Muscle layer of colon (tissue), 2 donors: ENCODE measurements at regions not wholly inside any gene's neighbourhood (a gene's known extent, or its start where the extent isn't known, plus 50 kb on each side); places are given as distances from the start of the nearest gene placed in this dataset.

Experiments
- H3K27ac ChIP-seq: one replicate; pipeline ENCODE4 v1.7.0; 2013; ENCODE audit warnings: low read depth, mild to moderate bottlenecking, low read length, moderate library complexity
- H3K27me3 ChIP-seq, 2 donors: one replicate each; pipeline ENCODE4 v1.7.0; 2013; ENCODE audit warnings: low read length in 2 of 2, mild to moderate bottlenecking in 2 of 2; ENCODE audit not compliant: insufficient read depth in 2 of 2, control insufficient read depth in 1 of 2
- H3K36me3 ChIP-seq: one replicate; pipeline ENCODE4 v1.7.0; 2013; ENCODE audit warnings: mild to moderate bottlenecking, low read length; ENCODE audit not compliant: insufficient read depth
- H3K4me1 ChIP-seq: one replicate; pipeline ENCODE4 v1.7.0; 2013; ENCODE audit warnings: mild to moderate bottlenecking, low read length; ENCODE audit not compliant: insufficient read depth
- H3K4me3 ChIP-seq, 2 donors: one replicate each; pipeline ENCODE4 v1.7.0; 2013; ENCODE audit warnings: low read length in 2 of 2, low read depth in 1 of 2, mild to moderate bottlenecking in 1 of 2, moderate library complexity in 1 of 2
- H3K9ac ChIP-seq: one replicate; pipeline ENCODE4 v1.7.0; 2013; ENCODE audit warnings: low read length
- H3K9me3 ChIP-seq: one replicate; pipeline ENCODE4 v1.7.0; 2013; ENCODE audit warnings: mild to moderate bottlenecking, low read length
- donor health status: abdominal sarcoma.
- donor health status: Adenocarcinoma of cecum.

DNA sequence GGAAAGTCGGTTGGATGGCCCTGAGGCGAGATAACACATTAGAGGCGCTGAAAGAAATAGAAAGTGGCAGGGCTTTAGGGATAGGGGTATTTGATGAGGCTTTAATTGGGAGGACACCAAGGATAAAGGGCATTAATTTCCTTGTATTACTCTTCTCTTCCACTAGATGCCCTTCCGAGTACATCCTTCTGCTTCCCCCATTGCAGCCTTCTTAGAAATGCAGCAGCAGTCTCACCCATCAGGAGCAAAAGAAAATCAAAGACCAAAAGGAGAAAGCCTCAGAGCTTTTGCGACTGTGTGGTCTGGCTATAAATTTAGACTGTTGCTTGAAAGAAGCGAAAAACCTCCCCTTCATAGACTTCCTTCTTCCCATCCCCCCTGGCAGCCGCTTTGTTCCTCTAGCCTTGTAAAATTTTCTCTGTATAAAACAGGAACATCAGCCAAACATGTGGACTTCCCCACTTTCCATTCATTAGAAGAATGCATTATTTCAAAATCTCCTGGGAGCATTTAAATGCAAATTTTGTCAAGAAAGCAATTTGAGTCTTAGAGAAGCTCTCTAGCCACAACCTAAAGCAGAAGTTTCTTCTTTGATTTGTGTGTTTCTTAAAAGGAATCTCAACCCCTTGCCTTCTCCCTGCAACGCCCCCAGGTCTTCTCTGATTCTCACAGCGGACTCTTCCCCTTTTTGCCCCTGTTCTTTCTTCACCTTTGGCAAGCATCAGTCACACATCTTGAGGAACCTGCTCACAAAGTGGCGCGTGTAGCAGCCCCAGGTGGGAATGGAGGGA, 76.6 kb downstream of the NDUFS5 start:
- H3K9me3 ChIP-seq: no peaks in the 10 kb centered on the region
- H3K27me3 ChIP-seq: no peaks in the 10 kb centered on the region
- no peak overlapping the region for H3K9ac ChIP-seq
- H3K36me3 ChIP-seq: no peaks in the 10 kb centered on the region
- H3K4me3 ChIP-seq: no peak overlapping the region
- H3K4me1 ChIP-seq: peaks cover 31% of the 10 kb centered on the region
- peak overlapping the region; percentile 27 for H3K27ac ChIP-seq

GRCh38 chr1:39103328-39104157, 77.4 kb downstream of the NDUFS5 start:
- Histone ChIP-seq H3K36me3 (no peaks in the 10 kb centered on the region), H3K27ac (peak overlapping the region; percentile 75), H3K9me3 (no peaks in the 10 kb centered on the region), H3K4me1 (peaks cover 36% of the 10 kb centered on the region), H3K9ac (peak overlapping the region; percentile 66), H3K27me3 (no peaks in the 10 kb centered on the region), H3K4me3 (no peak overlapping the region)

- peaks cover 42% of the 10 kb centered on the region for H3K4me1 ChIP-seq
- no peaks in the 10 kb centered on the region for H3K36me3 ChIP-seq
- H3K9ac ChIP-seq: peak overlapping the region; percentile 66
- peak overlapping the region; percentile 48 to 62 for H3K4me3 ChIP-seq
- H3K9me3 ChIP-seq: no peaks in the 10 kb centered on the region
- no peaks in the 10 kb centered on the region for H3K27me3 ChIP-seq
- peak overlapping the region; percentile 75 for H3K27ac ChIP-seq
These were observed 78.3 kb downstream of the NDUFS5 start for GRCh38 chr1:39104158-39105060.

GRCh38 chr1:39105061-39105840, 79.1 kb downstream of the NDUFS5 start:
- Histone ChIP-seq H3K9ac (peak overlapping the region; percentile 86), H3K36me3 (no peaks in the 10 kb centered on the region), H3K27me3 (no peaks in the 10 kb centered on the region), H3K4me1 (peaks cover 50% of the 10 kb centered on the region), H3K27ac (peak overlapping the region; percentile 99), H3K9me3 (no peaks in the 10 kb centered on the region), H3K4me3 (peak overlapping the region; percentile 79 to 89)

DNA sequence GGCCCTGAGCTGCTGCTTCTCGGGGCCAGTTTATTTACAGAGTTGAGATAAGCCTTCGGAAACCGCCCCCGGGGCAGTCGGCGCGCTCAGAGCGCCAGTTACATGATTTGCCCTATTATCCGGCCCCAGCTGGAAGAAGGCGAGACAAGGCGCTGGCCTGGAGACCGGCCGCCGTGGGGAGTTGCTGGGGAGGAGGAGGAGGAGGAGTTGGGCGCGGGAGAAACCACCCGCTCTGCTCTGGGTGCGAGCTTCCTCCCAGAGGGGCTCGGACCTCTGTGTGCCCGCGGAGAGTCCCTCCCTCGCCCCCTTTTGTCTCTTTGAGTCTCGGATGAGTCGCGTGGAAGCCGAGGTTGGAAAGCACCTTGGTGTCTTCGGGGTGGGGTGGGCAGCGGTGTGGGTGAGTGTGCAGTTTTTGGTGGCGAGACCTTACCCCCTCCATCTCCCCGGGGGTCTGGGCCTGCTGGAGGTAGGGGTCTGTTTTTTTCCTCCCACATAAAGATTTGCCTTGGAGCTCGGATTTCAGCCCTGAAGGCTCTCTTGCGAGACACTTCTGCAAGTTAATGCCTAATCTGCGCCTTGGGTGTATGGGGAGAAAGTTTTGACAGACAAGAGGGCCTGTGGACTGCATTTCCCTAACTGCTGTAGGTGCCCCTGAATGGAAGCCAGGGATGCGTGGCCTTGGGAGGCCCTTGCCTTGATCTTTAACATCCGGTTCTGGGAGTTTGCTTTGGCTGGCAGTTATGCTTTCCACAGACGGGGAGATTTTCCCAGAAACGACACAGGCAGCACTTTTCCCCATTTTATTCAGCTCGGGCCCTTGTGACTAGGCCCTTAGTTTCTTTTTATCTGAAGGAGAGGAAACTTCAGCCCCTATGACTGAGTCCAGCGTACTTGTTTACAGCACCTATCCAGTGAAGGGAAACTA, 80.0 kb downstream of the NDUFS5 start:
- Histone ChIP-seq H3K27ac (peak overlapping the region; percentile 99), H3K27me3 (no peaks in the 10 kb centered on the region), H3K4me1 (peaks cover 58% of the 10 kb centered on the region), H3K9ac (peak overlapping the region; percentile 86), H3K4me3 (peak overlapping the region; percentile 79 to 89), H3K36me3 (no peaks in the 10 kb centered on the region), H3K9me3 (no peaks in the 10 kb centered on the region)

GRCh38 chr1:39106801-39107327, 80.7 kb downstream of the NDUFS5 start:
- peak overlapping the region; percentile 86 for H3K9ac ChIP-seq
- peak overlapping the region; percentile 99 for H3K27ac ChIP-seq
- no peaks in the 10 kb centered on the region for H3K36me3 ChIP-seq
- peaks cover 58% of the 10 kb centered on the region for H3K4me1 ChIP-seq
- no peaks in the 10 kb centered on the region for H3K9me3 ChIP-seq
- peak overlapping the region; percentile 79 to 89 for H3K4me3 ChIP-seq
- no peaks in the 10 kb centered on the region for H3K27me3 ChIP-seq

DNA sequence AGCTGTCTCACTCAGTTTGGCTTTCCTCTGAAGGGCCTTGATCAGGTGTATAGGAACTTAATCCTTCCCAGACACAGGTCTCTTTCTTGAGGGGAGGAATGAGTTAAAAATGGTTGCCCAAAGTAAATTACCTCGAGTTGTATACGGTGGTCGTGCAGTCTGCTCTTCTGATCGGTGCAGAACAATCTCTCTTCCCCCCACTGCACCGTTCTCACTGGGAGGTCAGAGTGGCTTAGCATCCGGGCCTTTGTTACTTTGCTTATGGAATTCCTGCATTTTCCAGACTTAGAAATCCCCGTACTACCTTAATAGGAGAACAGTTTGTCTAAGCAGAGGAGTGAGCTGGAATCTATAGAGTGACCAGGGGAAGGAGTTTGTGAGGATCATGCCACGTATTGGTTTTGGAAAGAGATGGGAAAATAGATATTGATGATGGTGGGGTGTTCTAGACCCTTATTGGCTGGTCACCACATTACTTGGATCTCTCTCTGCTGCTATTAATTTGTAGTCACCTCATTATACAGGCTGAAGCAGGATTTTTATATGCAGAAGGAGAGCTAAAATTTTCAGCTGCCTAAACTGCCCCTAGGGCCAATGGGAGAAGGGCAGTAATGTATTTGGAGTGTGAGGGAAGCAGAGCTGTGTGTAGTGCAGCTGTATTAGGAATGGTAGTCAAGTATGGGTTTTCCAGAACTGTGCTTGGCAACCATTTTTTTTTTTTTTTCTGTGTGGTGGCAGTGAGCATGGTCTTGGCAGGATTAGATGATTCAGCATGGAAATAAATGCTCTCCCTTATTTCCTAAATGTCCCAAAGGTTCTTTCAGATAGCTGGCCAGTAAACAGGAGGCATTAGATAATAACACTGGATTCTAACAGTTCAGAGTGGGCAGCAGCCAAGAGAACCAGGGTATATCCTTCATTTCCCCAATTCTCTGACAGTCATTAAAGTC, 81.5 kb downstream of the NDUFS5 start:
- Histone ChIP-seq H3K4me1 (peaks cover 61% of the 10 kb centered on the region), H3K27ac (peak overlapping the region; percentile 99), H3K4me3 (peak overlapping the region; percentile 79 to 89)

GRCh38 chr1:39109644-39110043, 83.5 kb downstream of the NDUFS5 start:
- Histone ChIP-seq H3K27ac (no peak overlapping the region), H3K4me1 (peaks cover 59% of the 10 kb centered on the region)

More for the DNA sequence above, 81.5 kb downstream of the NDUFS5 start:
- no peaks in the 10 kb centered on the region for H3K27me3 ChIP-seq
- no peaks in the 10 kb centered on the region for H3K36me3 ChIP-seq
- no peaks in the 10 kb centered on the region for H3K9me3 ChIP-seq
- H3K9ac ChIP-seq: peak overlapping the region; percentile 86

GRCh38 chr1:39110325-39110851, 84.2 kb downstream of the NDUFS5 start:
- no peak overlapping the region for H3K9ac ChIP-seq
- no peaks in the 10 kb centered on the region for H3K27me3 ChIP-seq
- H3K9me3 ChIP-seq: no peaks in the 10 kb centered on the region
- peaks cover 66% of the 10 kb centered on the region for H3K4me1 ChIP-seq
- no peaks in the 10 kb centered on the region for H3K36me3 ChIP-seq
- H3K27ac ChIP-seq: peak overlapping the region; percentile 91
- no peak overlapping the region for H3K4me3 ChIP-seq

More at GRCh38 chr1:39109644-39110043, 83.5 kb downstream of the NDUFS5 start:
- Histone ChIP-seq H3K36me3 (no peaks in the 10 kb centered on the region), H3K27me3 (no peaks in the 10 kb centered on the region), H3K4me3 (no peak overlapping the region), H3K9me3 (no peaks in the 10 kb centered on the region), H3K9ac (no peak overlapping the region)
